GM12875 (cell line): ENCODE measurements at regions not wholly inside any gene's neighbourhood (a gene's known extent, or its start where the extent isn't known, plus 50 kb on each side); places are given as distances from the start of the nearest gene placed in this dataset.

ENCODE experiments used
- H3K4me3 ChIP-seq: one replicate; pipeline ENCODE4 v1.5.1; 2011; ENCODE audit warnings: low read depth, low read length, control low read depth
- TF ChIP-seq, protein P1 (sequence below): IDR thresholded peaks from 2 replicates; pipeline ENCODE4 v1.5.1; 2011; ENCODE audit warnings: low read depth, mild to moderate bottlenecking, control low read depth, inconsistent platforms, low read length, moderate library complexity, borderline replicate concordance; ENCODE audit not compliant: insufficient read depth

DNA sequence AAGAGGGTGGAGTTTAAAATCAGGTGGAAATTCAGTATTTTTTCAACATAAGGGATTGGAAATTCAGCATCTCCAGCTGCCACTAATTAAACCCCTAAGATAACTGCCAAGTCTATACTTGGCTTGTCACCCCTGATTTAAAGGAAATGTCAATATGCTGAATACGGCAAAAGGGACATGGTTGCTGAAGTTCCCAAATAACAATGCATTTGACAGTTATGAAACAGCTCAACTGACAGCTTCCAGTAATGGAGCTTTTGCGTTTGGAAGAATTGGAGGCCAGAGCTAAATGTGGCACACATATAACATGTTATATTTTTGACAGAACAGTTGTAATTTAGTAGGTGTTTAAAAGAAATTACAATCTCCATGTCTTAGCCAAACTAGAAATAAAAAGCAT lies 1867.9 kb upstream of the LRRTM1 start:
- TF ChIP-seq, protein P1, sequence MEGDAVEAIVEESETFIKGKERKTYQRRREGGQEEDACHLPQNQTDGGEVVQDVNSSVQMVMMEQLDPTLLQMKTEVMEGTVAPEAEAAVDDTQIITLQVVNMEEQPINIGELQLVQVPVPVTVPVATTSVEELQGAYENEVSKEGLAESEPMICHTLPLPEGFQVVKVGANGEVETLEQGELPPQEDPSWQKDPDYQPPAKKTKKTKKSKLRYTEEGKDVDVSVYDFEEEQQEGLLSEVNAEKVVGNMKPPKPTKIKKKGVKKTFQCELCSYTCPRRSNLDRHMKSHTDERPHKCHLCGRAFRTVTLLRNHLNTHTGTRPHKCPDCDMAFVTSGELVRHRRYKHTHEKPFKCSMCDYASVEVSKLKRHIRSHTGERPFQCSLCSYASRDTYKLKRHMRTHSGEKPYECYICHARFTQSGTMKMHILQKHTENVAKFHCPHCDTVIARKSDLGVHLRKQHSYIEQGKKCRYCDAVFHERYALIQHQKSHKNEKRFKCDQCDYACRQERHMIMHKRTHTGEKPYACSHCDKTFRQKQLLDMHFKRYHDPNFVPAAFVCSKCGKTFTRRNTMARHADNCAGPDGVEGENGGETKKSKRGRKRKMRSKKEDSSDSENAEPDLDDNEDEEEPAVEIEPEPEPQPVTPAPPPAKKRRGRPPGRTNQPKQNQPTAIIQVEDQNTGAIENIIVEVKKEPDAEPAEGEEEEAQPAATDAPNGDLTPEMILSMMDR = no peak

DNA sequence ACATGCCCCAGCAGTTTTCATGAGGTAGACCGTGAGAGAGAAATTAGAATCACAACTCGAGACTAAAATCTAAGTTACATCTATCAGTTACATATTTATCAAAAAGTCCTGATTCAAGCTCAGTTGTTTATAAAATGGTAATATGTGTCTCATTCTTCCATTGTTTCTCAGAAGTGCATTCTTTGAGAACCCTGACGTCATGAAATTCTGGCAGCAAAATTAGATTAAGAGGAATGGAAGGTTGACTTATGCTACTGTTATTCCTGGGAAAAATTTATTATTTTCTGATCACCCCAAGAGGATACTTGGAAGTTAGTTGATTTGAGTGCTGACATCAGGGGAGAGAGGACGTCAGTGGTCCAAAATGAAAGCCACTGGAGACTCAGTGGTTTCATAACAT lies 1864.8 kb upstream of the LRRTM1 start:
- TF ChIP-seq, protein P1 = no peak
- H3K4me3 ChIP-seq = no peak overlapping the region

More for the DNA sequence above, 1867.9 kb upstream of the LRRTM1 start:
- H3K4me3 ChIP-seq = no peak overlapping the region

DNA sequence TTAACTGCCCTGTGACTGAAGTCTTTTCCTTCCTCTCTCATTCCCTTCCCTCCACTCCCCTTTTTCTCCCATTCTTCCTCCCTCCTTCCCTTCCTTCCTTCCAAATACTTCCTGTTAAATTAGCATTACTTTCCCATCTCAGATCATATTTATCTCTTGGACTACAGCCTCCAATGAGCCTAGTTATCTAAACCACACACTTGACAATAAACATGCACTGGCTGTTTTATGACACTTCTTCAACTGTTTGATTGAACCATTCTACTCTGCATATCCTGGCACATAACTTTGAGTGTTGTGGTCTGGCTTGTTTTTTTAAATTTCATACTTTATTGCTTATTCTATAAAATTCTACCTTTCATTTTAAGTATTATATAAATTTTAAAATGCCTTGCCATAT lies 1860.8 kb upstream of the LRRTM1 start:
- no peak overlapping the region for H3K4me3 ChIP-seq
- TF ChIP-seq, protein P1 = no peak

DNA sequence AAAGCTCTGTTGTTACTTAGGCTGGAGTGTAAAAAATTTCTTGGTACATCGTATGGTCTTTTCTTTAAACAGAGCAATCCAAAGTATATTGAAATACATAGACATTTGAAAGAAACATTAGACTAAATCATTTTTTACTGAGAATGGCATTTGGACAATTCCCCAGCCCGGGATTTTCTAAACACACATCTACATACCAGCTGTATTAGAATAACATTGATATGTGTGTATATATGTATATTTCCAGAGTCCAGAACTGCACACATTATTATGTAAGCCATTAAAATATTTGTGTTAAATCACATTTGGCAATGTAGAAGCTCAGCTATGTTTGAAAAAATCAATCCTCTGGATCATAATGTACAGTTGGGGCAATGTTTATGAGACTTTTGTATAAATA lies 1853.6 kb upstream of the LRRTM1 start:
- H3K4me3 ChIP-seq = no peak overlapping the region
- TF ChIP-seq, protein P1 = no peak

DNA sequence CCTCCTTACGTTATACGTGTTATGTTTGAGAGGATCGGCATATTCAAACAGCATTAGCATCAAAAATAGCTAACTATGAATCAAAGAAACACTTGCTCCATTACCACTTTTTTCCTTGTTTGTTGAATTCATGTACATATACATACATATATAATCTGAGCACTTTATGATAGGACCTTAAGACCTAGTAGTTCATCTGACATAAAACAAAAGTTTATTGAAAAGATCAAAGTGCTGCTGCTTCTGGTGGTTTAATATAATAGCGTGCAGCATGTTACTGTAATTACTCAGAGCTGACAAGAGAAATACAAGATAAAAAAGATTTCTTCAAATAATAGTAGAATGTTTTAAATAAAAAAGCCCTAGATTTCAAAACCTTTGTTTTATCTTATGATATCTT lies 1850.9 kb upstream of the LRRTM1 start:
- TF ChIP-seq, protein P1 = no peak
- H3K4me3 ChIP-seq = no peak overlapping the region

DNA sequence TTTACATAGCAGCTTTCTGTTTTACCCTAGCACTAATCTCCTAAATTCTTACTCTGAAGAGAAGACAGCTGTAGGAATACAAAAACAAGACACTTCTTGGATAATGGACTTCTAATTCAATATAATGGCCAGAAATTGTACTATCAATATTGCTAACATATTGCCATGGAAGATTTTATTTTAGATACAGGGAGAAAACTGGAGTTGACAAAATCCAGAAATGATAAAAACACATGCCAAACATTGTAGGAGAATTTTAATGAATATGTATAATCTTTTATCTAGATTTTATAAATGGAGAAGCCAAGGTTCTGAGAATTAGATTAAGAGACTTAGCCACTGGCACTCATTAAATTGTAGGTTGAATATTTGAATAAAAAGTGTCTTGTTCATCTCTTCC lies 1838.8 kb upstream of the LRRTM1 start:
- TF ChIP-seq, protein P1 = no peak

DNA sequence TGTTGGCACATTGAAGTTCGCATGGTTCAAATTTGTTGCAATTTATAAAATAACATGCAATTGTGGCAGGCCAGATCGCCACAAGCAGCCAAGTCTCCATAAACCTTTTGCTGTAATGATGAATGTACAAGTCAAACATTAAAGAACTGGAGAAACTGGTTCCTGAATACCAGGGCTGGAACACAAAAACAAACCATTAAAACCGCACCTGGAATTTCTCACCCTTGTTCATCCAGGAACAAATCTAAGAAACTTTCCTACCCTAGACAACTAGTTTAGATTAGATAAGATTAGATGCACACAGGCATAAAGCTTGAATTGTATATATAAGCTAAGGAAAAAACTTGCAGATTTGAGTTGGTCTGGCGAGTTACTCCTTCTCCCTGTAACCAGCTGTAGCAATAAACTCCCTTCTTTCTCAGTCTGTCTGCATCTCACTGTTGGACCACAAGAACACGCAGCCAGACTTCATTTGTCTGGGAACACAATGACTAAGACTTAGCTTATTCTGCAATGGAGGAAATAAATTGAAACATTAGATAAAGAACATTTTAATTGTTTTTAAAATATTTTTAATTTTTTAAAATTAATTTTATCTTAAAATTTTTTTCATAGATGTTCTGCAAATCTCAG lies 1835.5 kb upstream of the LRRTM1 start:
- TF ChIP-seq, protein P1 = no peak
- no peak overlapping the region for H3K4me3 ChIP-seq

More for the DNA sequence above, 1838.8 kb upstream of the LRRTM1 start:
- no peak overlapping the region for H3K4me3 ChIP-seq
